ENCODE measurements at regions not wholly inside any gene's neighbourhood (a gene's known extent, or its start where the extent isn't known, plus 50 kb on each side); places are given as distances from the start of the nearest gene placed in this dataset.

DNA sequence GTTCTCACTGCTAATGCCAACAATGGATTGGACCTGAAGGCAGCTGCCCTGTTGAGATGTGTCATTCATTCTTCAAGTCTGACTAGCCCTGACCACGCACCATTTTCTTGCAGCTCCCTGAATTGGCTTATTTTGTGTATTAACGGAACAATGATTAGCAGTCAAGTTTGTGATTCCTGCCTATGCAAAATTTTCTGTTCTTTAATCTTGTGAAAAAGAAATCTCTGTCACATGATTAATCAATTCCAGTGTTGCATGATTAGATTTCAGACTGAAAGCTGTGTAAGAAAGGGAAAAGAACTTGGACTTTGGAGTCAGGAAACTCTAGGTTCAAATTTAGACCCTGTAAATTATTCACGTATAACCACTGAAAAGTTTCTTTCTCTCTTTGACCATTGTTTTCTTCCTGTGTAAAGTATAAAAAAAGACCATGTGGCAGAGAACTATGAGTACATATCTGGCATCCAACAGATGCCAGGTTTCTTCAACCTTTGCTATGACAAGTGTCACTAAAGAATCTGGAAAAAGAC is 64.5 kb upstream of the SLC10A2 start:
- DNase-seq = no peak

DNA sequence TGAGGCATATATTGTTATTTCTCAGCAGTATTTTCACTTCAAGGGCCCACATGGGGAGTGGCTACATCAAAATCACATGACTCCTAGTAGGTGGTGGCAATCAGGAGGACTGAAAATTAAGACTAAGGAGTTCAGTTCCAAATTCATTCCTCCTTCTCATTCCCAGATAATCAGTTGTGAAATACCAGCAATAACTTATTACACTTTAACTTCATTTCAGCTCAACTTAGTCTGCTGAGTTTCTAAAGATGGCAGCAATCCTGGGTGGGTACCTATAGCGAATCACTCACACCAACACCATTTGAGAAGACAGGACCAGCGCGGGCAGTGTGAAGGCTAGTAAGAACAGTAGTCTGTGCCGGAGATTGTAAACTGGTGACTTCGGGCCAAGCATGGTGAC is 63.9 kb upstream of the SLC10A2 start:
- no peak for DNase-seq

Data from renal pelvis (tissue), 1 donor.